K562 (cell line): ENCODE measurements at regions not wholly inside any gene's neighbourhood (a gene's known extent, or its start where the extent isn't known, plus 50 kb on each side); places are given as distances from the start of the nearest gene placed in this dataset.

Experiments used
- TAF1 ChIP-seq: IDR thresholded peaks from 2 replicates; pipeline ENCODE4 v1.6.1; 2011; ENCODE audit warnings: mild to moderate bottlenecking, low read length, moderate library complexity; ENCODE audit not compliant: insufficient read depth, control insufficient read depth, severe bottlenecking; ENCODE audit errors: extremely low read depth
- TF ChIP-seq, protein P1 (sequence below): sonication (generic); formaldehyde crosslinking; IDR thresholded peaks from 2 replicates; pipeline ENCODE4 v1.8.1; 2023; ENCODE audit warnings: mild to moderate bottlenecking, missing genetic modification reagents
- TF ChIP-seq, protein P2 (sequence below), 3 experiments: IDR thresholded peaks in 2 of 3; conservative IDR thresholded peaks in 1 of 3; 2 replicates each; pipeline ENCODE4 v1.5.1; 2011 to 2012; ENCODE audit warnings: low read length in 3 of 3, mild to moderate bottlenecking in 3 of 3, control low read depth in 2 of 3, improper control_type of control experiment in 1 of 3, inconsistent platforms in 1 of 3, low read depth in 1 of 3, mixed read lengths in 1 of 3, moderate library complexity in 1 of 3; ENCODE audit not compliant: insufficient read depth in 2 of 3

GRCh38 chr22:49490692-49491091 lies 337.0 kb downstream of the BRD1 start:
- TF ChIP-seq TAF1, result no peak
- TF ChIP-seq, protein P1, sequence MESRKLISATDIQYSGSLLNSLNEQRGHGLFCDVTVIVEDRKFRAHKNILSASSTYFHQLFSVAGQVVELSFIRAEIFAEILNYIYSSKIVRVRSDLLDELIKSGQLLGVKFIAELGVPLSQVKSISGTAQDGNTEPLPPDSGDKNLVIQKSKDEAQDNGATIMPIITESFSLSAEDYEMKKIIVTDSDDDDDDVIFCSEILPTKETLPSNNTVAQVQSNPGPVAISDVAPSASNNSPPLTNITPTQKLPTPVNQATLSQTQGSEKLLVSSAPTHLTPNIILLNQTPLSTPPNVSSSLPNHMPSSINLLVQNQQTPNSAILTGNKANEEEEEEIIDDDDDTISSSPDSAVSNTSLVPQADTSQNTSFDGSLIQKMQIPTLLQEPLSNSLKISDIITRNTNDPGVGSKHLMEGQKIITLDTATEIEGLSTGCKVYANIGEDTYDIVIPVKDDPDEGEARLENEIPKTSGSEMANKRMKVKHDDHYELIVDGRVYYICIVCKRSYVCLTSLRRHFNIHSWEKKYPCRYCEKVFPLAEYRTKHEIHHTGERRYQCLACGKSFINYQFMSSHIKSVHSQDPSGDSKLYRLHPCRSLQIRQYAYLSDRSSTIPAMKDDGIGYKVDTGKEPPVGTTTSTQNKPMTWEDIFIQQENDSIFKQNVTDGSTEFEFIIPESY (CRISPR knock-in tag), result peak; percentile 82
- TF ChIP-seq, protein P2, sequence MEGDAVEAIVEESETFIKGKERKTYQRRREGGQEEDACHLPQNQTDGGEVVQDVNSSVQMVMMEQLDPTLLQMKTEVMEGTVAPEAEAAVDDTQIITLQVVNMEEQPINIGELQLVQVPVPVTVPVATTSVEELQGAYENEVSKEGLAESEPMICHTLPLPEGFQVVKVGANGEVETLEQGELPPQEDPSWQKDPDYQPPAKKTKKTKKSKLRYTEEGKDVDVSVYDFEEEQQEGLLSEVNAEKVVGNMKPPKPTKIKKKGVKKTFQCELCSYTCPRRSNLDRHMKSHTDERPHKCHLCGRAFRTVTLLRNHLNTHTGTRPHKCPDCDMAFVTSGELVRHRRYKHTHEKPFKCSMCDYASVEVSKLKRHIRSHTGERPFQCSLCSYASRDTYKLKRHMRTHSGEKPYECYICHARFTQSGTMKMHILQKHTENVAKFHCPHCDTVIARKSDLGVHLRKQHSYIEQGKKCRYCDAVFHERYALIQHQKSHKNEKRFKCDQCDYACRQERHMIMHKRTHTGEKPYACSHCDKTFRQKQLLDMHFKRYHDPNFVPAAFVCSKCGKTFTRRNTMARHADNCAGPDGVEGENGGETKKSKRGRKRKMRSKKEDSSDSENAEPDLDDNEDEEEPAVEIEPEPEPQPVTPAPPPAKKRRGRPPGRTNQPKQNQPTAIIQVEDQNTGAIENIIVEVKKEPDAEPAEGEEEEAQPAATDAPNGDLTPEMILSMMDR (IDR thresholded peaks at IDR 0.05 in 2 of 3, conservative IDR thresholded peaks at IDR 0.05 in 1 of 3; ENCODE audit: insufficient read depth in 2 of 3, low read depth in 1 of 3, low read length in 3 of 3), result no peak
